NCI-H82 (cell line): ENCODE measurements at regions not wholly inside any gene's neighbourhood (a gene's known extent, or its start where the extent isn't known, plus 50 kb on each side); places are given as distances from the start of the nearest gene placed in this dataset.
"Not testable (repeated sequence)": the region's sequence is repeated elsewhere in the genome, so short reads cannot be mapped to it uniquely, and the experiment has no call there.

Experiments used
- DNase-seq: peaks from one replicate; lab custom pipeline; 2025; lab: John Stamatoyannopoulos, UW

- no peak for DNase-seq
Measured at GRCh38 chr3:24545887-24546286, 51.2 kb upstream of the THRB start.

DNA sequence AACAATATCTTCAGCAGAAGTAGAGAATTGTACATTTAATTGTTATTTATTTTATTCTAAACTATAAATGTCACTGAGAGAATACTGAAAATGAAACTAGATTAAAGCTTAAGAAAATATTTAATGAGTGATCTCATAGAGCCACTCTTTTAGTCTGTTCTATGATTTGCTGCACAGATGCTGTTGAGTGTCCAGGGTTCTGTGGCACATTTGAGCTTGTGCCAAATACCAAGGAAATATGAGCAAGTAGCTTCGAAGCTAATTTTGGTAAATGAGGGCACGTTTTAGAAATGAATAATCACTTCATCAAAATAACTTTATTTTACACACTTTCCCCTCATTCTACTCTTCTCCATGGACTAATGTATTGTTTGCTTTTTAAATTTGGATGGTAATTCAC is 53.6 kb upstream of the THRB start:
- DNase-seq = no peak

- no peak for DNase-seq
Measured at GRCh38 chr3:24550588-24550987, 55.9 kb upstream of the THRB start.

DNA sequence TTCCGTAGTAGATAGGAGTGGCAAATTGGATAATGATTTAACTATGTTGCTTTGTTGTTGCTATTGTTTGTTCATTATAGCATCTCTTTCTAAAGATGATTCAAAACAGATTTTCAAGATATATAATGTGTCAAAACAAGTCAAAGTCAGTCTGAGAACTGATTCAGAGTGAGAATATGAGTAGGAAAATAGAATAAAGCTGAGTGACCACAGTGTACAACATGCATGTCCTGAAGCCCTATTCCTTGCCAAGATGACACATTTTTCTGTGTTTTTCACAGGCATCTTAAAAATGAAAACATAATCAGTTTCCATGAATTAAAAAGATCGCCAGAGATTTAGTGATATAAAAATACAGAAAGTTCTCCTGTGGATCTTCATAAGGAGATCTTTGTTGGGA is 57.0 kb upstream of the THRB start:
- no peak for DNase-seq

- no peak for DNase-seq
Measured at GRCh38 chr3:24562895-24563294, 68.2 kb upstream of the THRB start.

- DNase-seq = no peak
Measured at GRCh38 chr3:24565053-24565452, 70.4 kb upstream of the THRB start.

- no peak for DNase-seq
Measured at GRCh38 chr3:24565656-24566055, 71.0 kb upstream of the THRB start.

DNA sequence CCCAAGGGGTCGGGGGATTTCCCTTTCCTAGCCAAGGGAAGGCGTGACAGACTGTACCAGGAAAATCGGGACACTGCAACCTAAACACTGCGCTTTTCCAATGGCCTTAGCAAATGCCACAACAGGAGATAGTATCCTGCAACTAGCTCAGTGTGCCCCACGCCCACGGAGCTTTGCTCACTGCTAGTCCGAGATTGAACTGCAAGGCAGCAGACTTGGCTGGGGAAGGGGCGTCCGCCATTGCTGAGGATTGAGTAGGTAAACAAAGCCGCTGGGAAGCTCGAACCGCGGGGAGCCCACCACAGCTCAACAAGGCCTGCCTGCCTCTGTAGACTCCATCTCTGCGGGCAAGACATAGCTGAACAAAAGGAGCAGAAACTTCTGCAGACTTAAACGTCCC is 72.3 kb upstream of the THRB start:
- no peak for DNase-seq

DNA sequence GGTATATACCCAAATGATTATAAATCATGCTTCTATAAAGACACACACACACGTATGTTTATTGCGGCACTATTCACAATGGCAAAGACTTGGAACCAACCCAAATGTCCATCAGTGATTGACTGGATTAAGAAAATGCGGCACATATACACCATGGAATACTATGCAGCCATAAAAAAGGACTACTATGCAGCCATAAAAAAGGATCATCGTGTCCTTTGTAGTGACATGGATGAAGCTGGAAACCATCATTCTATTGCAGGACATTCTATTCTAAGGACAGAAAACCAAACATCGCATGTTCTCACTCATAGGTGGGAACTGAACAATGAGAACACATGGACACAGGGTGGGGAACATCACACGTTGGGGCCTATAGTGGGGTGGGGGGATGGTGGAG is 77.8 kb upstream of the THRB start:
- not testable (repeated sequence) for DNase-seq

- DNase-seq = no peak
Measured at GRCh38 chr3:24573576-24573975, 78.9 kb upstream of the THRB start.

DNA sequence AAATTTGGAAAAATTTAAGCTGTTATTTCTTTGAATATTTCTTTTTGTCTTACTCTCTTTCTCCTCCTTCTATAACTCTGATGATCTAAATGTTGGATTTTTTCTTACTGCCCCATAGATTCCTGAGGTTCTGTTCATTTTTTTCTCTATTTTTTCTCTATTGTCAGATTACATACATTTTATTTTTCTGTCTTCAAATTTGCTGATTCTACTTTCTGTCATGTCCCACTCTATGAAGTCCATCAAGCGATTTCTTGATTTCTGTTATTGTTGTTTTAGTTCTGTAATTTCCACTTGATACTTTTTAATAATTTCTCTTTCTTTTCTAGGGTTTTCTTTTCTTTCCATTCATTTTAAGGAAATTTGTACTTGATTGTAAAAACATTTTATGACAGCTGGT is 83.7 kb upstream of the THRB start:
- DNase-seq = no peak

GRCh38 chr3:24578951-24579421 is 84.3 kb upstream of the THRB start:
- peak; percentile 85 for DNase-seq

DNA sequence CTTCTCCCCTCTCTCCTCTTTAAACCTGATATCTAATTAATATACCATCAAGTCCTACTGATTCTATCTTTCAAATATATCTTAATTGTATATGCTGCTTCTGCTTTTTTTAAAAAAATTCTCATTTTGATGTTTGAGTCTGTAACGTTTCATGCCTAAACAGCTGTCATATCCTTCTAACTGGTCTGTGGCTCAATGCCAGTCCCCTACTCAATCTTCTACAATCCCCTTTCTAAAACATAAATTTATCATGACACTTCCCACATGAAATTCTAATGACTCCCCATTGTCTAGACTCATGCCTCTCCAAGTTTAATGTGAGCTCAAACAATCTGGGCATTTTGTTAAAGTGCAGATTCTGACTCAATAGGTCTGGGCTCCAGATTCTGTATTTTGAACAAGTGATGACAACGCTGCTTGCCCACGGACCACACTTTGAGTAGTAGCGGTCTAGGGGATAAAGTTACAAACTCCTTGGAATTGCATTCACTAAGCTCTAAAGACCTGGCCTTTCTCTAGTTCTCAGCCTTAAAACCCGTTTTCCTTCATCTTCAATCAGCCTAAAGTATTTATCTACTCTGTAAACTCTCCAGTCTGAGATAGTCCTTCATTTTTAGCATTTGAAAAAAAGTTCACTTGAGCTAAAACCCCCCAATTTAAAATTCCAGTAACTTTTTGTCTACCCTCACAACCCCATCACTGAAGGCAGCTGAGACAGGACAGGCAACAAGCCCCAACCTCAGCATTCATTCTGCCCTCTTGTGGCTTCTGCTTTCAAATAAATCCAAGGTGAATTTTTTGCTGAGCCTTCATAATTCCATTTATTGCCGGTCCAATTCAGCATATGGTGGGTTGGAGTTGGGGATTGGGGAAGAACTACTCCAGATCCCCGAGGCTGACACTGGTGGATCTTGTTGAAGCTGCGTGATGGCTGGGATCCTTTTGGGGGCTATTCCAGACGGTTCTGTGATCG is 88.1 kb upstream of the THRB start:
- DNase-seq = peak; percentile 8

DNA sequence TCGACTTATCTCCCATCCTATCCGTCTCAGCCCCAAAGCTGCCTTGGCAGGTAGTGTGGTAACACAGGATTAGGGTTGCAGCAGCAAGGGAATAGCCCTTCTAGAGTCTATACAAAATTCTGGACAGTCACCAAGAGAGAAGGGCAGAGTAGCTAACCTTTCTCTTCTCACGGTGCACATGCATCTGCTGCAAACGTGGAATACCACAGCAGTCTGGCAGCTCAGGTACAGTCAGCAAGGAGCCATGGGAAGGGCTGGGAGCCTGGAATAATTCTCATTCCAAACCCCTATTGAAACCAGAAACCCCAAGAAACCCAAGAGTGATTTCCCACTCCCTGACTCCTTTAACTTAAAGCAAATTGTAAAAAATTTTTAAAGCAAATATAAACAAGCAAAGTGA is 92.3 kb upstream of the THRB start:
- peak; percentile 48 for DNase-seq

GRCh38 chr3:24588629-24589512 is 94.2 kb upstream of the THRB start:
- no peak for DNase-seq

DNA sequence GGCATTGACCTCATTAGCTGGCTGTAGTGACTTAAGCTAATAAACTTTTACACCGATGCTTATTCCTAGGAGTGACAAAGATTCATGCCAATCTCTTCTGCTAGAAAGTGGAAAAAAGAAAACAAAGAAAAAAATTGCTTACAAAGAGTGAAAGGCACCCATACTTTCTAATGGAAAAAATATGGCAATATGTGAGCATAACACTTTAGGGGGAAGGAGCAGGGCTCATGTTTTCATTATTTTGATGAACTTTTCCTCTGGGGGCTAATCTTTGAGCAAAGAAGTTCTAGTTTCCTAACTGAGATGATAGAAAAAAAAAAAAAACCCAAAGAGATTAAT is 94.8 kb upstream of the THRB start:
- no peak for DNase-seq

DNA sequence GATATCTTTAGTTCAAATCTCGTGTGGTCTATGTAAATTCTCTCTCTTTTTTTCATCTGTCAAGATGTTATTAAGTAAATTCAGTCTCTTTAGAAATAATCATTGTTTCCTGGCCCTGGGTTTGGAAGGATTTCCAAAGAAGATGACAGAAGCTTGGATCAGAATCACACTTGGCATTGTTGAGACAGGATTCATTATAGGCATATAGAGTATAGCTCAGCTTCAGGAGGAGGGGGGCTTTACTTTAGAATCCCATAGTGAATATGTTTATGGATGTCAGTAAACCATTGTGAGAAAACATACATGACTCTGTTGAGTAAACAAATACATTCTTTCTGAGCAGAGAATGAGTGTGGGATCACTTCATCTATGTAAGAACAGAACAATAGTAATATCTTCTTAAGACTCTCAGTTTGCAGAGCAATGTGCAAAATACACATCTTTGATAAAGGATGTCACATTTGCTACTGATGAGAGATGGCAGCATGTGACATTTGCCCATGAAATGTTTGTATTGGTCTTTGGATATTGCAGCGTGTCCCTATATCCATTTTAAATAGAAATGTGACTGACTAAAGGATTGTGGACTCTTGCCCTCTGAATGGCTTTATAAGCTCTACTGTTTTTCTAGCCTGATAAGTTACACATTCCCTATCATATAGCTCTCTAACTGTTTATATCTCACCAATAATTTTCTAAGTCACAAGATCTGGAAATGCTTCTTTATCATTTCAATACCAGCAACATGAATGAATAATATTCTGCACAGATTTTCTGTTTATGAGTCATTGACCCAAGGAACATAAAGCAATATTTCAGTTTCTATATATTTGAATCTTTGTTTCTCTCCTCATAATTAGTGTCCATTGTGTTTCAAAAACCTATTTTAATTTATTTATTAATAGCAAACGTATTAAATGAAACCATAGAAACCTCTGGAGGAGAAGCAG is 95.6 kb upstream of the THRB start:
- DNase-seq = no peak

DNA sequence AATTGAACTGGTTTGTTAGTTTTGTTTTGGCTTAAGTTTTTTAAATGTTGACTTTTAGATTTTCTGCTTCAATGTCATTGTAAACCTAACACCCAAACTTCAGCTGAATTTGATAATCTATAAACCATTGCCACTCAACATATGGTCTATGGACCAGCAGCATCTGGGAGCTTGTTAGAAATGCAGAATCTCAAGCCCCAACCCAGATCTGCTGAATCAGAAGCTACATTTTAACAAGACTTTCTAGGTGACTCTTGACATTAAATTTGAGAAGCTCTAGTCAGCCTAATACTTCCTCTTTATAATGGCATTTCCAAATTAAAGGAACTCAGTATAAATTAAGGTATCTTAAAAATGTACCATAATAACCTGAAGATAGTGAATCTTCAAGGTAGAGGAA is 96.5 kb upstream of the THRB start:
- no peak for DNase-seq

DNA sequence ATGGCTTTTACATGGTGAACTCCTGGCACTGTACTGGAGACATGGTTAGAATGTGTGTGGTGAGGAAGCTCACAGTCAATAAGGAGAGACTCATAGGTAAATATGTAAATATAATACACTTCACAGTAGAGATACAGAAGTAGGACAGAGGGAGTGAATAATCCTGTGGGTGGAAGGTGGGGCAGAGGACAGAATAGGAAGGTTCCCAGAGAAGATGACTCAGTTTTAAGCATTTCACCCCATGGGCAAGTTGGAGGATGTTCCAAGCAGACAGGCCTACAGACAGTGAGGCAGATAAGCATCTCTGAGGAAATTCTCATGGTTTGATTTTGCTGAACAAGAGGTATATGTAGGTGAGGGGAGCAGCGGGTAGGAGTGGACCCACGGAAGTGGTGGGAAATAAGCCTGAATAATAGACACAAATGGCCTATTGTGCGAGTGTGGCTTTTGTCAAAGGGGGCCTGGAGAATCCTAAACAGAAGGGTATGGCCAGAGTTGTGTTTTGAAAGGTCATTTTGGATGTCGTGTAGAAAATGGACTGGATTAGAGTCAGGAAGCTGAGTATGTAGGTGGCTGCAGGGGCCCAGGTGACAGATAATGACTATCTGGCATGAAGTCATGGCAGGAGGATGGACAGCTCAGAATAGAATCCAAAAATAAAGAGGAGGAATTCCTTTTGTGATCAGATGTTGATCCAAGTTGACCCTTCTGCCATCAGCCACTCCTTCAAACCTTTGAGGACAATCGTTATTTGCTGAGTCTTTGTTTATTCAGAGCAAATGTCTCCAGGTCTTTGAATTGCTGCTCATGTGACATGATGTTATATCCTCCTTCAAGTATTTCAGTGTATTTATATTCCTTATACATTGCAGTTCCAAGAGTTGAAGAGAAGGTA is 97.3 kb upstream of the THRB start:
- DNase-seq = no peak

- no peak for DNase-seq
Measured at GRCh38 chr3:24594161-24594560, 99.5 kb upstream of the THRB start.

GRCh38 chr3:24595796-24596195 is 101.1 kb upstream of the THRB start:
- DNase-seq = no peak
